ENCODE measurements at regions not wholly inside any gene's neighbourhood (a gene's known extent, or its start where the extent isn't known, plus 50 kb on each side); places are given as distances from the start of the nearest gene placed in this dataset.
A peak's percentile ranks its signal among the peaks of the same experiment; 100 is the strongest.

- DNase-seq (ENCODE audit: low spot score) = no peak
- TF ChIP-seq CTCF (IDR thresholded peaks at IDR 0.05; ENCODE audit: extremely low read depth, insufficient read depth, missing control alignments) = no peak
- in situ Hi-C loops (cut with MboI; ENCODE audit: low pct_unique_long_range_greater_than_20kb, low sequenced_read_pairs, unreplicated experiment) = no loop called here
Observed at GRCh38 chr12:74641694-74642093, 104.1 kb downstream of the ATXN7L3B start.

- no peak for TF ChIP-seq CTCF (IDR thresholded peaks at IDR 0.05; ENCODE audit: extremely low read depth, insufficient read depth, missing control alignments)
- no peak for DNase-seq (ENCODE audit: low spot score)
- in situ Hi-C loops (cut with MboI; ENCODE audit: low pct_unique_long_range_greater_than_20kb, low sequenced_read_pairs, unreplicated experiment) = no loop called here
Observed at GRCh38 chr12:74644681-74645080, 107.0 kb downstream of the ATXN7L3B start.

GRCh38 chr12:74646831-74647230 lies 109.2 kb downstream of the ATXN7L3B start:
- TF ChIP-seq CTCF (IDR thresholded peaks at IDR 0.05; ENCODE audit: extremely low read depth, insufficient read depth, missing control alignments) = peak; percentile 30
- no peak for DNase-seq (ENCODE audit: low spot score)
- in situ Hi-C loops (cut with MboI; ENCODE audit: low pct_unique_long_range_greater_than_20kb, low sequenced_read_pairs, unreplicated experiment) = no loop called here

- DNase-seq (ENCODE audit: low spot score) = no peak
- no peak for TF ChIP-seq CTCF (IDR thresholded peaks at IDR 0.05; ENCODE audit: extremely low read depth, insufficient read depth, missing control alignments)
- in situ Hi-C loops (cut with MboI; ENCODE audit: low pct_unique_long_range_greater_than_20kb, low sequenced_read_pairs, unreplicated experiment) = no loop called here
Observed at GRCh38 chr12:74647256-74647655, 109.6 kb downstream of the ATXN7L3B start.

DNA sequence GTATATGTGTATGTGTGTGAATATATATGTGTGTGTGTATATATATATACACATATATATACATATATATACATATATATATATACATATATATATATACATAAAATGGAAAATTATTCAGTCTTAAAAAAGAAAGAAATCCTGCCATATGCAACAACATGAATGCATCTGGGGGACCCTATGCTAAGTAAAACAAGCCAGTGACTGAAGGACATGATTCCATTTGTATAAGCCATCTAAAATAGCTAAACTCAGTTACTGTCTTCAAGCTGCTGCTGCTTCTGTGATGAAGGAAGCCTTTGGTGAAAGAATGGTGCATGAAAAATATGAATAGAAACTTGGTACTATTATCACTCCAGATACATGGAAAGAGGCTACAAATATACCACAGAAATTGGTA lies 118.6 kb downstream of the ATXN7L3B start:
- in situ Hi-C loops (cut with MboI; ENCODE audit: low pct_unique_long_range_greater_than_20kb, low sequenced_read_pairs, unreplicated experiment) = no loop called here
- no peak for DNase-seq (ENCODE audit: low spot score)
- TF ChIP-seq CTCF (IDR thresholded peaks at IDR 0.05; ENCODE audit: extremely low read depth, insufficient read depth, missing control alignments) = no peak

GRCh38 chr12:74660442-74660841 lies 122.8 kb downstream of the ATXN7L3B start:
- TF ChIP-seq CTCF (IDR thresholded peaks at IDR 0.05; ENCODE audit: extremely low read depth, insufficient read depth, missing control alignments) = no peak
- DNase-seq (ENCODE audit: low spot score) = no peak
- in situ Hi-C loops (cut with MboI; ENCODE audit: low pct_unique_long_range_greater_than_20kb, low sequenced_read_pairs, unreplicated experiment) = no loop called here

GRCh38 chr12:74663958-74664357 lies 126.3 kb downstream of the ATXN7L3B start:
- DNase-seq (ENCODE audit: low spot score) = no peak
- in situ Hi-C loops (cut with MboI; ENCODE audit: low pct_unique_long_range_greater_than_20kb, low sequenced_read_pairs, unreplicated experiment) = no loop called here
- no peak for TF ChIP-seq CTCF (IDR thresholded peaks at IDR 0.05; ENCODE audit: extremely low read depth, insufficient read depth, missing control alignments)

Measured in GM13977 (cell line).